Activated CD8-positive, alpha-beta T cell treated with anti-CD3 and anti-CD28 coated beads, Interleukin-2, amount 10 ng/mL, durations not matched to agents 7 days and 5 days (primary cell): ENCODE measurements at regions not wholly inside any gene's neighbourhood (a gene's known extent, or its start where the extent isn't known, plus 50 kb on each side); places are given as distances from the start of the nearest gene placed in this dataset.

Experiments used
- ATAC-seq: fragments of 150-1000 bp; cut with Tn5 transposase; one replicate; pipeline ENCODE4 v1.10.0; 2021; ENCODE audit warnings: moderate library complexity
- CTCF ChIA-PET: fragments of 350-600 bp; sonication (Branson Sonifier 250); formaldehyde crosslinking; loops from one replicate; lab custom pipeline; 2021; ENCODE audit warnings: antibody characterized with exemption; lab: Charles Lee
- POLR2A ChIA-PET: fragments of 350-600 bp; sonication (Branson Sonifier 250); formaldehyde crosslinking; loops from one replicate; lab custom pipeline; 2021; ENCODE audit warnings: antibody characterized with exemption; lab: Charles Lee
- DNase-seq: peaks from one replicate; pipeline ENCODE4 v3.0.0-alpha.2; 2020
- H3K27ac Mint-ChIP-seq: one replicate; pipeline ENCODE4 v1.8.0; 2021; ENCODE audit warnings: mild to moderate bottlenecking, mixed read lengths
- H3K27me3 Mint-ChIP-seq: one replicate; pipeline ENCODE4 v1.8.0; 2021; ENCODE audit warnings: low read depth, mixed read lengths
- H3K36me3 Mint-ChIP-seq: one replicate; pipeline ENCODE4 v1.8.0; 2021; ENCODE audit warnings: low read depth, mixed read lengths
- H3K4me1 Mint-ChIP-seq: one replicate; pipeline ENCODE4 v1.8.0; 2021; ENCODE audit warnings: low read depth, mixed read lengths
- H3K4me3 Mint-ChIP-seq: one replicate; pipeline ENCODE4 v1.8.0; 2021; ENCODE audit warnings: mild to moderate bottlenecking, mixed read lengths
- H3K9me3 Mint-ChIP-seq: one replicate; pipeline ENCODE4 v1.8.0; 2022; ENCODE audit warnings: mixed read lengths; ENCODE audit not compliant: insufficient read depth

DNA sequence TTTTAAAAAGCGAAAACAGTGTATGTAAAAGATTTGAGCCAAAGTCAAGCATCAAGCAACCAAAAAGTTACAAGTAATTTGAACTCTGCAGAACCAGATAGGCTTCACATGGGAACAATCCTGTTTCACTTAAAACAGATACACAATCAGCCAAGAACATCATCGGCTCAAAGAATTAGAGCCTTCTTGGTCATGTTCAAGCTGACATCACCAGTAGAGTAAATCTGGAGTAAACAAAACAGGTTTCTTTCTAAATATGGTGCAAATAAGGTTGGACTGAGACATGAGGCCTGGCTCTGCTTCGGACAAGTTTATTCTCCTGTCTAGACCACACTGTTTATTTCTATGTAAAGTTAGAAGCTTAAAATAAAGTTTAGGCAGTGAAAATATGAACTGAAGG is 116.0 kb downstream of the GMNC start:
- DNase-seq (no peak), ATAC-seq (no peak)
- H3K4me1 Mint-ChIP-seq = no peaks in the 10 kb centered on the region
- H3K4me3 Mint-ChIP-seq = no peak overlapping the region
- ChIA-PET POLR2A (no interaction called here), CTCF (no interaction called here)
- H3K9me3 Mint-ChIP-seq = no peaks in the 10 kb centered on the region
- H3K27ac Mint-ChIP-seq = no peak overlapping the region
- no peaks in the 10 kb centered on the region for H3K36me3 Mint-ChIP-seq
- H3K27me3 Mint-ChIP-seq = no peaks in the 10 kb centered on the region

GRCh38 chr3:190741788-190742187 is 120.7 kb downstream of the GMNC start:
- POLR2A ChIA-PET = no interaction called here

DNA sequence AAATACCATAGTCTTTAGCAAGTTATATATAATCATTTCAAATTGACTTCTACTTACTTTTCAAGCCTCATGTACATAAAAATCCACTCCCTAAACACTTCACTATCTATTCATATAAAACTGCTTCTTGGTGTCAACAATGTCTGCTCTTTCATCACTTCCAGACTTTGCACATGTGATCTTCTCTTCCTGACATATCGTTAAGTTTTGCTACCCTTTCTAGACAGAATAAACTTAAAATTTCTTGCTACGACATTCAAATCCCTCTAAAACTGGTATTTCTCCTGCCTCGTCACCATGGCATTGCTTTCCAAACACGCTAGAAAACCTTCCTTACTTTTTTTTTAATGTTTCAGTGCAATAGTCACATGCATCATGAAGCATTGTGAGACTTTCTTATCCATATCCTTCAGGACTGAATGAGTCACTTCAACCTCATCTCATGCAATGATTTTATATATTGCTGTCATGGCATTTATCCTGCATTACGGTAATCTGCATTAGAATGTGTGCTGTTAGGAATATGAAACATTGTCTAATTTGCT is 122.8 kb downstream of the GMNC start:
- H3K9me3 Mint-ChIP-seq = no peaks in the 10 kb centered on the region
- no peak for ATAC-seq
- H3K4me1 Mint-ChIP-seq = no peaks in the 10 kb centered on the region
- H3K4me3 Mint-ChIP-seq = no peak overlapping the region
- no peak for DNase-seq
- no peaks in the 10 kb centered on the region for H3K36me3 Mint-ChIP-seq
- no peaks in the 10 kb centered on the region for H3K27me3 Mint-ChIP-seq
- no peak overlapping the region for H3K27ac Mint-ChIP-seq
- ChIA-PET POLR2A (no interaction called here), CTCF (no interaction called here)

More at GRCh38 chr3:190741788-190742187, 120.7 kb downstream of the GMNC start:
- CTCF ChIA-PET = no interaction called here
- H3K4me1 Mint-ChIP-seq = no peaks in the 10 kb centered on the region
- DNase-seq = no peak
- H3K9me3 Mint-ChIP-seq = no peaks in the 10 kb centered on the region
- no peaks in the 10 kb centered on the region for H3K27me3 Mint-ChIP-seq
- ATAC-seq = no peak
- no peak overlapping the region for H3K27ac Mint-ChIP-seq
- no peak overlapping the region for H3K4me3 Mint-ChIP-seq
- H3K36me3 Mint-ChIP-seq = no peaks in the 10 kb centered on the region

DNA sequence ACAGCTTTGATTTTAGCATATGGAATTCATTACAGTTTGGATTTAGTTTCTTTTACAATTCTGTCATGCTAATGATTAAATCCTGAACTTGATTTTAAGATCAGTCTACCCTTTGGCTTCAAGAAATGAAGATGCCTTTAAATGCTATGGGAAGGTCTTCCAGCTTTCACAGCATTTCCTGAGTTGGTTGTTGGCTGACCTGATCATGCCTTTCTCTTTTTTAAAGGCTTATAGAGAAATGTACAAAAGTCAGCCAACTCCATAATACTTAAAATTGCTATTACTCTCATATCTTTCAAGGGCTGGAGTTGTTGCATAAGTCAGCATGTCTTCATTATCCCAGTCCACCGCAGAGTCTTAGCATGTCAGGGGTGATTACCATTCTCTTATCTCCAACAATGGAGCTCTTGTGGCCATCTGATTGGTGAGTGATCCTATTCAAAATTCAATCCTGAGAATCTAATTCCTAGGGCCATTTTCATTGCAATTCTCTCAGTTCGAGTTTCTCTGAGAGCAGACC is 123.8 kb downstream of the GMNC start:
- no peaks in the 10 kb centered on the region for H3K36me3 Mint-ChIP-seq
- H3K27me3 Mint-ChIP-seq = no peaks in the 10 kb centered on the region
- POLR2A ChIA-PET = no interaction called here
- H3K4me1 Mint-ChIP-seq = no peaks in the 10 kb centered on the region
- H3K27ac Mint-ChIP-seq = no peak overlapping the region
- no peaks in the 10 kb centered on the region for H3K9me3 Mint-ChIP-seq
- ATAC-seq (no peak), DNase-seq (no peak)
- no peak overlapping the region for H3K4me3 Mint-ChIP-seq
- CTCF ChIA-PET = no interaction called here

DNA sequence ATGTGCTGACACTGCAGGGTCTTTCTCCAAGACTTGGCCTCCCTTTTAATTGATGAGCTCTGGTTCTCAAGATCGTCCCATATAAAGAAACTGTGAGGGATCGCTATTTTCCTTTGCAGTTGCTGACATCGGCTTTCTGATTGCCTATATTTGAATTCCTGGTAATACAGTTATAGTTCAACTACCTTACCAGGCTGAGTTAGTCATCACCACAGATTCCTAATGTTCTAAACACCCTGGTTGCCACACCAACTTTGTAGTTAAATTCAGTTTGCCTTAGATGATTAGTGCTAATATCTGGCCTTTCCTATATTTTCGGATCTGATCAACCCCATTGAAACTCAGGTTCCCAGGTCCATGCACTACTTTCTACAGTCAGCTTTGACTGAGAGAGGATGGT is 125.0 kb downstream of the GMNC start:
- Mint-ChIP-seq H3K9me3 (no peaks in the 10 kb centered on the region), H3K4me1 (no peaks in the 10 kb centered on the region), H3K27ac (no peak overlapping the region), H3K36me3 (no peaks in the 10 kb centered on the region), H3K27me3 (no peaks in the 10 kb centered on the region), H3K4me3 (no peak overlapping the region)
- ChIA-PET CTCF (no interaction called here), POLR2A (no interaction called here)
- ATAC-seq (no peak), DNase-seq (no peak)

DNA sequence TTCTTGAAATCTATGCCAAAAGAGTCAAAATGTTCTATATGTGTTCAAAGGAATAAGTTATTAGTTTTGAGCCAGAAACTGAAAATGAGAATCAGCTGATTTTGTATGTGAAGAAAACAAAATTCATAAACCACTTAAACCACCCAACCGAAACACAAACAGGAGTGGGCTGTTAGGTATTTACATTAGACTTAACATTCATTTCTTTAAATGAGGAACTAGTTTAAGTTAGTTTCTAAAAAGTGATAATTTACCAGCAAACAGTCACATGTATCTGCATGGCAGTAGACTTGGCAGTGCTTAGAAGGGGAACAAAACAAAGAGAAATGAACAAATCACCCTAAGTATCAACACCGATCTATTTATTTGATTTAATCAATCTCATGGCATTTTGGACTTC is 128.0 kb downstream of the GMNC start:
- DNase-seq (no peak), ATAC-seq (no peak)
- ChIA-PET CTCF (no interaction called here), POLR2A (no interaction called here)
- no peaks in the 10 kb centered on the region for H3K9me3 Mint-ChIP-seq
- no peaks in the 10 kb centered on the region for H3K27me3 Mint-ChIP-seq
- no peaks in the 10 kb centered on the region for H3K4me1 Mint-ChIP-seq
- no peak overlapping the region for H3K4me3 Mint-ChIP-seq
- H3K36me3 Mint-ChIP-seq = no peaks in the 10 kb centered on the region
- no peak overlapping the region for H3K27ac Mint-ChIP-seq

GRCh38 chr3:190733591-190734146 is 128.8 kb downstream of the GMNC start:
- no peaks in the 10 kb centered on the region for H3K36me3 Mint-ChIP-seq
- H3K27me3 Mint-ChIP-seq = no peaks in the 10 kb centered on the region
- ChIA-PET POLR2A (no interaction called here), CTCF (no interaction called here)
- H3K4me3 Mint-ChIP-seq = no peak overlapping the region
- DNase-seq (no peak), ATAC-seq (no peak)
- no peaks in the 10 kb centered on the region for H3K9me3 Mint-ChIP-seq
- no peaks in the 10 kb centered on the region for H3K4me1 Mint-ChIP-seq
- H3K27ac Mint-ChIP-seq = no peak overlapping the region

DNA sequence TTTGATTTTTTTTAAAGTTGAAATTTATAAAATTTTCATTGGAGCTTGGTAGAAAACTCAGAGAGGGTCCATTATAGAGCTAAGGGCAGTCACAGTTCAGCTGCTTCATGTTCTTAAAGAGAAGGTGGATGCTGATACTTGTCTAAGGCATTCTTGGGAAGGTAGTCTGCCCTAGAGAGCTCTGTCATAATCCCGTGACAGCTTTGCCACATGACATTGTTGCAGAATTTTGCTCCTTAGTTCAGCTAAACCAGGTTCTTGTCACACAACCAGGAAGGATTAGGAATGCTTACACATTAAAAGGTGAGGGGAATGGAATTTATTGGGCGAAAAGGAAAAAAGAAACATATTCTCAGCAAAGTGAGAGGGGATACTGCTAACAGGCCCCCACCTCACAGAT is 130.9 kb downstream of the GMNC start:
- DNase-seq = no peak
- no peaks in the 10 kb centered on the region for H3K27me3 Mint-ChIP-seq
- ATAC-seq = no peak
- H3K27ac Mint-ChIP-seq = no peak overlapping the region
- H3K9me3 Mint-ChIP-seq = no peaks in the 10 kb centered on the region
- POLR2A ChIA-PET = no interaction called here
- CTCF ChIA-PET = no interaction called here
- no peak overlapping the region for H3K4me3 Mint-ChIP-seq
- H3K4me1 Mint-ChIP-seq = no peaks in the 10 kb centered on the region
- H3K36me3 Mint-ChIP-seq = no peaks in the 10 kb centered on the region

DNA sequence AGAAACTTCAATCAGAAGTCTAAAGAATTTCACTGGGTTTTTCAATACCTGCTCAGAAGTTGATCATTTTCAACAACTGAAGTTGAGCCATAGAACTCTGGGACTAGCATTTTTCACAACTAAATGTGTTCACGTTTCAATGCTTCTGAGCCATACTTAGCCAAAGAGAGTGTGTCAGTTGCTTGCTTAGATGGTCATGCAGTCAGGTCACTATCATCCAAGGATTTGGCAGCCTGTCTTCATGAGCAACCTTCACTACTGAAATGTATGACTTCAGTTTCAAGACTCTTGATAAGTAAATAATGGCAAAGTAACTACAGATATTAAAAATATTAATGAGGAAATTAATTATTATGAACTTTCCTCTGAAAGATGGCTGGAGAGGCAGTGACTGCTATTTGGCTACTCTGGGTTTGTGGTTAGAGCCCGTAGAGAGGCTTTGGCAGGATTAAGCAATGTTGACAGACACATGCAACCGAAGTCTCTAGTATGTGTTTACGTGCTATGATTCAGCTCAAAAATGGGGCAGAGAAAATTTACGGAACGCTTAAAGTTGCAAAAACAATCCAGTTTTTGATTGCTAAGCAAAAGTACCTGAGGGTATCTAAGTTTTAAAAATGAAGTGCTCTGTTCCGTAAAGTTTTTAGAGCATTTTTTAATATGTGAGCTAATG is 133.8 kb downstream of the GMNC start:
- POLR2A ChIA-PET = no interaction called here
- Mint-ChIP-seq H3K9me3 (no peaks in the 10 kb centered on the region), H3K36me3 (no peaks in the 10 kb centered on the region), H3K27ac (no peak overlapping the region), H3K27me3 (no peaks in the 10 kb centered on the region), H3K4me3 (no peak overlapping the region), H3K4me1 (no peaks in the 10 kb centered on the region)
- CTCF ChIA-PET = no interaction called here
- ATAC-seq (no peak), DNase-seq (no peak)

DNA sequence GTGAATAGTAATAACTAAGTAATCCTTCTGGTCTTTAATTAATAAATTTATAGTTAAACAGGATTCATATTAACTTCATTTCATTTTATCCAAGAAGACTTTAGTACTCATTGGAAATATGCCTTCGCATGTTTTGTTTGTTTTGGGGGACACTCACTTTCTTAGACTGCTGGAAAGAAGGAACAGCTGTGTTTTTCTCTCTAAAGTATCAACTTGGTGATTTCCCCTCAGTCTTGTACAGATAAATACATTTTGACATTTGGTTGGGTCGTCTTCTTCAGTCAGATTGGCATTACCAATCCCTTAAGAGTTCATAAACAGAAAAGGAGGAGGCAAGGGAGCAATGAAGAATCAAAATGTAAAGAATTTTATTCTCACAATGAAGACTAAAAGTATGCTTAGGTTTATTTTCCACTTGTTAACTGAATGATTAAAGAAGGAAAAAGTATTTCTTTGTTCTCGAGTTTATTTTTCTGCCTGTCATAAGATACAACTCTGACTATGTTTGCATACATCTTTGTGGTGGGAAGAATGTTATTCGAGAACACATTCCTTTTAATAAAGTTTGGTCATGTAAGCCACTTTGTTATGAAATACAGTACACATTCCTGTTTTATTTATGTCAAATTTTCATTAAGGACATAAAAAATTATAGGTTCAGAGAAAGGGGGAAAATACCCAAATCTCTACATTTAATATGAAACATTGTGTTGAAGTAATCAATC is 140.2 kb downstream of the GMNC start:
- ChIA-PET POLR2A (no interaction called here), CTCF (no interaction called here)
- H3K4me1 Mint-ChIP-seq = no peaks in the 10 kb centered on the region
- H3K27ac Mint-ChIP-seq = no peak overlapping the region
- no peak for ATAC-seq
- peaks cover 2% of the 10 kb centered on the region for H3K27me3 Mint-ChIP-seq
- no peak for DNase-seq
- H3K4me3 Mint-ChIP-seq = no peak overlapping the region
- no peaks in the 10 kb centered on the region for H3K9me3 Mint-ChIP-seq
- H3K36me3 Mint-ChIP-seq = no peaks in the 10 kb centered on the region

DNA sequence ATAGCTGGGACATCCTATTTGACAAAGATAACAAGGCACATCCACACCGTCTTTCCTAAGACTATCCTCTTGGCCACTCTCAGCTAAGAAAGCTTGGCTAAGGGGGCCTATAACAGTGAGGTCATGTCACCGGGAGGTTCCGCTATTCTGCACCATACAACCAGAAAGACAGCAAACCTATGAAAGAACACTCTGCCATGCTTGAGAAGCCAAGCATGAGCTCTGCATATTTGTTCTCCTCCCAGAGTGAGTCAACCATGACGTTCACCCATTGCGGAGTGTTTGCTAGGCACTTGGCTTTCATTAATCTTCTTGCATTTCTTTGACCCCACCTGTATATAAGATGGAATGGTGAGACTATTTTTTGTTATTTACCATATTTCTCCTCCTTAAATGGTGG is 141.2 kb downstream of the GMNC start:
- Mint-ChIP-seq H3K27ac (no peak overlapping the region), H3K4me1 (no peaks in the 10 kb centered on the region), H3K9me3 (no peaks in the 10 kb centered on the region), H3K27me3 (peaks cover 2% of the 10 kb centered on the region), H3K4me3 (no peak overlapping the region), H3K36me3 (no peaks in the 10 kb centered on the region)
- ChIA-PET POLR2A (no interaction called here), CTCF (no interaction called here)
- no peak for ATAC-seq
- DNase-seq = no peak

DNA sequence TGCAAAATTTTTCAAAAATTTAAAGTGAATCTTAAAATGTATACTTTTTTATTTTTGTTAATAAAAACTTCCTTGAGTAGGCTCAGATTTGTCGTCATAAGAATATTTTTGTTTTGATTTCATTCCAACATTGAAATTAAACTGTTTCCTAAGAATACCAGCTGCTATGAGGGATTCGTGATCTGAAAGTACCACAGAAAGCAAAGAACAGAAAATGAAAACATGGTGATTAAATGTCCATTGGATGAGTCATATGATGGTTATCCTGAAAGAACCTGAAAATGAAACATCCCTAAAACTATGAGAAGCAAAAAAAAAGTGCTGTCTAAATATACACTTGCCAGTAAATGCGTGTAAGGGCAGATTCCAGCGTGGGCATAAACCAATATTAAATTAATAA is 143.8 kb downstream of the GMNC start:
- H3K36me3 Mint-ChIP-seq = no peaks in the 10 kb centered on the region
- ATAC-seq (no peak), DNase-seq (no peak)
- ChIA-PET CTCF (no interaction called here), POLR2A (no interaction called here)
- peaks cover 2% of the 10 kb centered on the region for H3K27me3 Mint-ChIP-seq
- H3K27ac Mint-ChIP-seq = no peak overlapping the region
- no peak overlapping the region for H3K4me3 Mint-ChIP-seq
- H3K4me1 Mint-ChIP-seq = no peaks in the 10 kb centered on the region
- H3K9me3 Mint-ChIP-seq = no peaks in the 10 kb centered on the region
